ENCODE measurements at regions not wholly inside any gene's neighbourhood (a gene's known extent, or its start where the extent isn't known, plus 50 kb on each side); places are given as distances from the start of the nearest gene placed in this dataset.

- TF ChIP-seq ETS1 (IDR thresholded peaks at IDR 0.05): no peak
These were observed 324.4 kb upstream of the CELF4 start (continued) for GRCh38 chr18:37889963-37890362.

GRCh38 chr18:37874721-37875120 is 309.1 kb upstream of the CELF4 start:
- H3K4me3 Mint-ChIP-seq: no peak overlapping the region
- H3K36me3 Mint-ChIP-seq (ENCODE audit: low read depth): no peaks in the 10 kb centered on the region
- H3K79me2 ChIP-seq (replicated peaks; ENCODE audit: insufficient read depth): no peaks in the 10 kb centered on the region
- H3K27me3 ChIP-seq (ENCODE audit: insufficient read depth): no peaks in the 10 kb centered on the region
- H3K27ac ChIP-seq (ENCODE audit: low read depth): no peak overlapping the region
- H3K9me3 Mint-ChIP-seq: peaks cover 6% of the 10 kb centered on the region; the same call in 2 of the 3 replicates
- no peaks in the 10 kb centered on the region for H3K9me2 ChIP-seq (ENCODE audit: insufficient read depth)
- no peak overlapping the region for H3K27ac Mint-ChIP-seq
- no peak overlapping the region for H2AFZ ChIP-seq
- H3F3A ChIP-seq (replicated peaks; ENCODE audit: low read depth): no peaks in the 10 kb centered on the region
- ATAC-seq (no peak), DNase-seq (ENCODE audit: low spot score) (no peak)
- H3K4me2 ChIP-seq: no peak overlapping the region
- H3K4me1 ChIP-seq (ENCODE audit: insufficient read depth): no peaks in the 10 kb centered on the region
- no peak overlapping the region for H3K4me3 ChIP-seq
- no peaks in the 10 kb centered on the region for H4K20me1 ChIP-seq (replicated peaks; ENCODE audit: insufficient read depth)
- peaks cover 8% of the 10 kb centered on the region; the same call in 2 of the 3 replicates for H3K4me1 Mint-ChIP-seq
- H3K27me3 Mint-ChIP-seq (ENCODE audit: insufficient read depth, low read depth, poor library complexity): peaks cover 2% of the 10 kb centered on the region
- H3K36me3 ChIP-seq (ENCODE audit: insufficient read depth): no peaks in the 10 kb centered on the region
- TF ChIP-seq CREB1 (CRISPR knock-in tag; IDR thresholded peaks at IDR 0.05; ENCODE audit: low read depth): no peak
- TF ChIP-seq, protein P1, sequence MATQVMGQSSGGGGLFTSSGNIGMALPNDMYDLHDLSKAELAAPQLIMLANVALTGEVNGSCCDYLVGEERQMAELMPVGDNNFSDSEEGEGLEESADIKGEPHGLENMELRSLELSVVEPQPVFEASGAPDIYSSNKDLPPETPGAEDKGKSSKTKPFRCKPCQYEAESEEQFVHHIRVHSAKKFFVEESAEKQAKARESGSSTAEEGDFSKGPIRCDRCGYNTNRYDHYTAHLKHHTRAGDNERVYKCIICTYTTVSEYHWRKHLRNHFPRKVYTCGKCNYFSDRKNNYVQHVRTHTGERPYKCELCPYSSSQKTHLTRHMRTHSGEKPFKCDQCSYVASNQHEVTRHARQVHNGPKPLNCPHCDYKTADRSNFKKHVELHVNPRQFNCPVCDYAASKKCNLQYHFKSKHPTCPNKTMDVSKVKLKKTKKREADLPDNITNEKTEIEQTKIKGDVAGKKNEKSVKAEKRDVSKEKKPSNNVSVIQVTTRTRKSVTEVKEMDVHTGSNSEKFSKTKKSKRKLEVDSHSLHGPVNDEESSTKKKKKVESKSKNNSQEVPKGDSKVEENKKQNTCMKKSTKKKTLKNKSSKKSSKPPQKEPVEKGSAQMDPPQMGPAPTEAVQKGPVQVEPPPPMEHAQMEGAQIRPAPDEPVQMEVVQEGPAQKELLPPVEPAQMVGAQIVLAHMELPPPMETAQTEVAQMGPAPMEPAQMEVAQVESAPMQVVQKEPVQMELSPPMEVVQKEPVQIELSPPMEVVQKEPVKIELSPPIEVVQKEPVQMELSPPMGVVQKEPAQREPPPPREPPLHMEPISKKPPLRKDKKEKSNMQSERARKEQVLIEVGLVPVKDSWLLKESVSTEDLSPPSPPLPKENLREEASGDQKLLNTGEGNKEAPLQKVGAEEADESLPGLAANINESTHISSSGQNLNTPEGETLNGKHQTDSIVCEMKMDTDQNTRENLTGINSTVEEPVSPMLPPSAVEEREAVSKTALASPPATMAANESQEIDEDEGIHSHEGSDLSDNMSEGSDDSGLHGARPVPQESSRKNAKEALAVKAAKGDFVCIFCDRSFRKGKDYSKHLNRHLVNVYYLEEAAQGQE (IDR thresholded peaks at IDR 0.05; ENCODE audit: unreplicated experiment): no peak
- no peak for TF ChIP-seq NANOG (IDR thresholded peaks at IDR 0.05; ENCODE audit: borderline replicate concordance)
- TF ChIP-seq POLR2AphosphoS5 (IDR thresholded peaks at IDR 0.05; ENCODE audit: low read depth): no peak
- no peak for TF ChIP-seq ZNF114 (CRISPR knock-in tag; IDR thresholded peaks at IDR 0.05)
- no peak for TF ChIP-seq CTCF (conservative IDR thresholded peaks at IDR 0.05; ENCODE audit: low read depth in 2 of 2)
- no peak for TF ChIP-seq ZNF462 (CRISPR knock-in tag; IDR thresholded peaks at IDR 0.05)
- TF ChIP-seq ZNF331 (CRISPR knock-in tag; IDR thresholded peaks at IDR 0.05; ENCODE audit: low read depth): no peak
- no peak for TF ChIP-seq JUNB (IDR thresholded peaks at IDR 0.05; ENCODE audit: unreplicated experiment)
- no peak for TF ChIP-seq ETS1 (IDR thresholded peaks at IDR 0.05)
- no peak for TF ChIP-seq EZH2 (IDR thresholded peaks at IDR 0.05; ENCODE audit: low read depth, unreplicated experiment)
- no peak for TF ChIP-seq EZH2phosphoT487 (IDR thresholded peaks at IDR 0.05; ENCODE audit: unreplicated experiment)

Measured in GM23338 (cell line).